Stromal cell of bone marrow (primary cell): ENCODE measurements at regions not wholly inside any gene's neighbourhood (a gene's known extent, or its start where the extent isn't known, plus 50 kb on each side); places are given as distances from the start of the nearest gene placed in this dataset.
"Not testable (repeated sequence)": the region's sequence is repeated elsewhere in the genome, so short reads cannot be mapped to it uniquely, and the experiment has no call there.

Experiments
- DNase-seq: peaks from one replicate; pipeline ENCODE4 v3.0.0-alpha.2; 2012; ENCODE audit warnings: low read depth

- DNase-seq, result not testable (repeated sequence)
Measured at GRCh38 chr2:87514515-87514914, 233.4 kb upstream of the PLGLB2 start.

GRCh38 chr2:87515226-87515625, 232.7 kb upstream of the PLGLB2 start:
- DNase-seq, result not testable (repeated sequence)

GRCh38 chr2:87515875-87516274, 232.0 kb upstream of the PLGLB2 start:
- not testable (repeated sequence) for DNase-seq

GRCh38 chr2:87516369-87516967, 231.4 kb upstream of the PLGLB2 start:
- not testable (repeated sequence) for DNase-seq

GRCh38 chr2:87517438-87517837, 230.4 kb upstream of the PLGLB2 start:
- not testable (repeated sequence) for DNase-seq

GRCh38 chr2:87518066-87518465, 229.8 kb upstream of the PLGLB2 start:
- not testable (repeated sequence) for DNase-seq

GRCh38 chr2:87518547-87518946, 229.3 kb upstream of the PLGLB2 start:
- DNase-seq, result not testable (repeated sequence)

GRCh38 chr2:87519158-87520011, 228.5 kb upstream of the PLGLB2 start:
- not testable (repeated sequence) for DNase-seq

- DNase-seq, result not testable (repeated sequence)
Measured at GRCh38 chr2:87521057-87521456, 226.8 kb upstream of the PLGLB2 start.

GRCh38 chr2:87521489-87521888, 226.4 kb upstream of the PLGLB2 start:
- not testable (repeated sequence) for DNase-seq

- not testable (repeated sequence) for DNase-seq
Measured at GRCh38 chr2:87524619-87525188, 223.2 kb upstream of the PLGLB2 start.

- DNase-seq, result not testable (repeated sequence)
Measured at GRCh38 chr2:87525497-87525991, 222.3 kb upstream of the PLGLB2 start.

GRCh38 chr2:87526258-87526657, 221.6 kb upstream of the PLGLB2 start:
- not testable (repeated sequence) for DNase-seq

- not testable (repeated sequence) for DNase-seq
Measured at GRCh38 chr2:87531968-87532715, 215.7 kb upstream of the PLGLB2 start.

GRCh38 chr2:87533390-87534272, 214.3 kb upstream of the PLGLB2 start:
- DNase-seq, result not testable (repeated sequence)

- not testable (repeated sequence) for DNase-seq
Measured at GRCh38 chr2:87534273-87534889, 213.5 kb upstream of the PLGLB2 start.

GRCh38 chr2:87536427-87536826, 211.5 kb upstream of the PLGLB2 start:
- not testable (repeated sequence) for DNase-seq

GRCh38 chr2:87537251-87537671, 210.6 kb upstream of the PLGLB2 start:
- DNase-seq, result not testable (repeated sequence)

- not testable (repeated sequence) for DNase-seq
Measured at GRCh38 chr2:87538268-87538667, 209.6 kb upstream of the PLGLB2 start.
